ENCODE measurements at regions not wholly inside any gene's neighbourhood (a gene's known extent, or its start where the extent isn't known, plus 50 kb on each side); places are given as distances from the start of the nearest gene placed in this dataset.

- H3K4me3 ChIP-seq, result no peak overlapping the region
- intact Hi-C loops (cut with DNase I), result no loop called here
- 84 to 90% (median 85%) methylated on average over 4 of the region's 4 CpGs for WGBS, 4 donors
These were observed 374.8 kb downstream of the SLC4A3 start for GRCh38 chr2:220002251-220002650.

GRCh38 chr2:220002699-220003098, 375.3 kb downstream of the SLC4A3 start:
- Histone ChIP-seq H3K4me3 (no peak overlapping the region), H3K4me1 (replicated peaks in 1 of 2) (peaks cover 18 to 27% of the 10 kb centered on the region in 2 donors), H3K36me3 (replicated peaks in 1 of 2) (no peaks in the 10 kb centered on the region), H3K27ac (no peak overlapping the region), H3K9me3 (replicated peaks in 1 of 3) (no peaks in the 10 kb centered on the region), H3K27me3 (no peaks in the 10 kb centered on the region)
- 91 to 97% (median 95%) methylated on average over 3 of the region's 3 CpGs for WGBS, 4 donors
- intact Hi-C loops (cut with DNase I), result no loop called here
- no peak for TF ChIP-seq CTCF (IDR thresholded peaks at IDR 0.05)
- TF ChIP-seq POLR2A (IDR thresholded peaks at IDR 0.05), result no peak
- no peak for DNase-seq

More at GRCh38 chr2:220002251-220002650, 374.8 kb downstream of the SLC4A3 start:
- TF ChIP-seq CTCF (IDR thresholded peaks at IDR 0.05) (no peak), POLR2A (IDR thresholded peaks at IDR 0.05) (no peak)
- H3K27ac ChIP-seq, result no peak overlapping the region
- no peaks in the 10 kb centered on the region for H3K36me3 ChIP-seq (replicated peaks in 1 of 2)
- H3K27me3 ChIP-seq, result no peaks in the 10 kb centered on the region
- DNase-seq, result no peak
- H3K4me1 ChIP-seq (replicated peaks in 1 of 2), result peaks cover 18 to 27% of the 10 kb centered on the region in 2 donors
- H3K9me3 ChIP-seq (replicated peaks in 1 of 3), result no peaks in the 10 kb centered on the region

GRCh38 chr2:220005362-220005761, 377.9 kb downstream of the SLC4A3 start:
- Histone ChIP-seq H3K27ac (no peak overlapping the region), H3K4me1 (replicated peaks in 1 of 2) (peaks cover 18 to 27% of the 10 kb centered on the region in 2 donors), H3K4me3 (no peak overlapping the region), H3K9me3 (replicated peaks in 1 of 3) (no peaks in the 10 kb centered on the region), H3K27me3 (no peaks in the 10 kb centered on the region), H3K36me3 (replicated peaks in 1 of 2) (no peaks in the 10 kb centered on the region)
- intact Hi-C loops (cut with DNase I), result no loop called here
- TF ChIP-seq POLR2A (IDR thresholded peaks at IDR 0.05) (no peak), CTCF (IDR thresholded peaks at IDR 0.05) (no peak)
- 65 to 74% (median 68%) methylated on average over 6 of the region's 6 CpGs for WGBS, 4 donors
- peak in 1 of 7 donors; percentile 24 for DNase-seq

- Histone ChIP-seq H3K27ac (peak overlapping the region in 3 of 5 donors; percentile 31 to 72 (median 59)), H3K27me3 (no peaks in the 10 kb centered on the region), H3K4me3 (no peak overlapping the region), H3K4me1 (replicated peaks in 1 of 2) (peaks cover 18 to 27% of the 10 kb centered on the region in 2 donors), H3K9me3 (replicated peaks in 1 of 3) (no peaks in the 10 kb centered on the region), H3K36me3 (replicated peaks in 1 of 2) (no peaks in the 10 kb centered on the region)
- WGBS, 4 donors, result 18 to 29% (median 23%) methylated on average over 8 of the region's 8 CpGs
- TF ChIP-seq CTCF (IDR thresholded peaks at IDR 0.05) (no peak), POLR2A (IDR thresholded peaks at IDR 0.05) (no peak)
- peak; percentile 62 to 90 (median 84) for DNase-seq
- intact Hi-C loops (cut with DNase I), result no loop called here
These were observed 378.8 kb downstream of the SLC4A3 start for GRCh38 chr2:220006152-220006621.
